ENCODE measurements at regions not wholly inside any gene's neighbourhood (a gene's known extent, or its start where the extent isn't known, plus 50 kb on each side); places are given as distances from the start of the nearest gene placed in this dataset.

DNA sequence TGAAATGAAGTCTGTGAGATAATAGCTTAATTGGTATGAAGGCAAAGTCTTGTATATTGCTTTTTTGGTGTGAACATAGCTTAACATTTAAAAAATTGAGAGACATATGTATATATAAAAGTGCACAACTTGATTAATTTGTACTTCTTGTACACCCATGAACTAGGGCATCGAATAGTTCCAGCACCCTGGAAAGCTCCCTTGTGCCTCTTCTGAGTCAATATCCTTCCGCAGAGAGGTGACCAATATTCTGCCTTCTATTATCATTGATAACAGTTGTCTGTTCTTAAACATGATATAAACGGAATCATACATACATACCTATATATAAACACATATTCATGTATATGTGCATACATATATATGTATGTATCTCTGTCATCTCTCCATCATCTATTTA is 185.4 kb downstream of the PHF2 start:
- TF ChIP-seq CTCF (IDR thresholded peaks at IDR 0.05) (no peak), POLR2A (IDR thresholded peaks at IDR 0.05) (no peak), POLR2AphosphoS5 (IDR thresholded peaks at IDR 0.05) (no peak), EP300 (IDR thresholded peaks at IDR 0.05) (no peak)

All from gastroesophageal sphincter (tissue), 3 donors.